ENCODE measurements at regions not wholly inside any gene's neighbourhood (a gene's known extent, or its start where the extent isn't known, plus 50 kb on each side); places are given as distances from the start of the nearest gene placed in this dataset.

- TF ChIP-seq, protein P1, sequence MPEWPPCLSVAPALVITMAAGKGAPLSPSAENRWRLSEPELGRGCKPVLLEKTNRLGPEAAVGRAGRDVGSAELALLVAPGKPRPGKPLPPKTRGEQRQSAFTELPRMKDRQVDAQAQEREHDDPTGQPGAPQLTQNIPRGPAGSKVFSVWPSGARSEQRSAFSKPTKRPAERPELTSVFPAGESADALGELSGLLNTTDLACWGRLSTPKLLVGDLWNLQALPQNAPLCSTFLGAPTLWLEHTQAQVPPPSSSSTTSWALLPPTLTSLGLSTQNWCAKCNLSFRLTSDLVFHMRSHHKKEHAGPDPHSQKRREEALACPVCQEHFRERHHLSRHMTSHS (tag by site-specific recombination; IDR thresholded peaks at IDR 0.05) = no peak
Measured at GRCh38 chr4:104976262-104976661, 170.4 kb upstream of the TET2 start (continued).

- Histone ChIP-seq H3K9me3 (ENCODE audit: control insufficient read depth, insufficient read depth, low read depth, low read length) (no peaks in the 10 kb centered on the region), H3K27ac (ENCODE audit: extremely low read depth, low read depth, low read length) (no peak overlapping the region), H3K4me3 (ENCODE audit: low read depth, low read length) (no peak overlapping the region), H3K4me1 (ENCODE audit: control insufficient read depth, insufficient read depth, low read length) (no peaks in the 10 kb centered on the region), H3K36me3 (ENCODE audit: control insufficient read depth in 2 of 2, insufficient read depth in 1 of 2, low read length in 2 of 2) (no peaks in the 10 kb centered on the region)
- CTCF ChIA-PET = no interaction called here
- POLR2A ChIA-PET = no interaction called here
- TF ChIP-seq SALL2 (tag by site-specific recombination; IDR thresholded peaks at IDR 0.05; ENCODE audit: borderline replicate concordance) (no peak), ZNF140 (tag by site-specific recombination; IDR thresholded peaks at IDR 0.05) (no peak), ZNF19 (tag by site-specific recombination; IDR thresholded peaks at IDR 0.05; ENCODE audit: low read depth) (no peak), PRDM4 (tag by site-specific recombination; IDR thresholded peaks at IDR 0.05) (no peak), SP2 (tag by site-specific recombination; IDR thresholded peaks at IDR 0.05) (no peak), ZNF561 (tag by site-specific recombination; IDR thresholded peaks at IDR 0.05; ENCODE audit: borderline replicate concordance) (no peak), ZBTB48 (tag by site-specific recombination; IDR thresholded peaks at IDR 0.05) (no peak), ZNF560 (tag by site-specific recombination; IDR thresholded peaks at IDR 0.05; ENCODE audit: borderline replicate concordance) (no peak), ZNF433 (tag by site-specific recombination; IDR thresholded peaks at IDR 0.05; ENCODE audit: low read depth) (no peak), ZNF544 (tag by site-specific recombination; IDR thresholded peaks at IDR 0.05) (no peak), ZNF514 (tag by site-specific recombination; IDR thresholded peaks at IDR 0.05) (no peak), ZNF623 (tag by site-specific recombination; IDR thresholded peaks at IDR 0.05) (no peak), ZSCAN16 (tag by site-specific recombination; IDR thresholded peaks at IDR 0.05) (no peak), ZBTB6 (tag by site-specific recombination; IDR thresholded peaks at IDR 0.05) (no peak), ZNF112 (tag by site-specific recombination; IDR thresholded peaks at IDR 0.05) (no peak)
- TF ChIP-seq, protein P2, sequence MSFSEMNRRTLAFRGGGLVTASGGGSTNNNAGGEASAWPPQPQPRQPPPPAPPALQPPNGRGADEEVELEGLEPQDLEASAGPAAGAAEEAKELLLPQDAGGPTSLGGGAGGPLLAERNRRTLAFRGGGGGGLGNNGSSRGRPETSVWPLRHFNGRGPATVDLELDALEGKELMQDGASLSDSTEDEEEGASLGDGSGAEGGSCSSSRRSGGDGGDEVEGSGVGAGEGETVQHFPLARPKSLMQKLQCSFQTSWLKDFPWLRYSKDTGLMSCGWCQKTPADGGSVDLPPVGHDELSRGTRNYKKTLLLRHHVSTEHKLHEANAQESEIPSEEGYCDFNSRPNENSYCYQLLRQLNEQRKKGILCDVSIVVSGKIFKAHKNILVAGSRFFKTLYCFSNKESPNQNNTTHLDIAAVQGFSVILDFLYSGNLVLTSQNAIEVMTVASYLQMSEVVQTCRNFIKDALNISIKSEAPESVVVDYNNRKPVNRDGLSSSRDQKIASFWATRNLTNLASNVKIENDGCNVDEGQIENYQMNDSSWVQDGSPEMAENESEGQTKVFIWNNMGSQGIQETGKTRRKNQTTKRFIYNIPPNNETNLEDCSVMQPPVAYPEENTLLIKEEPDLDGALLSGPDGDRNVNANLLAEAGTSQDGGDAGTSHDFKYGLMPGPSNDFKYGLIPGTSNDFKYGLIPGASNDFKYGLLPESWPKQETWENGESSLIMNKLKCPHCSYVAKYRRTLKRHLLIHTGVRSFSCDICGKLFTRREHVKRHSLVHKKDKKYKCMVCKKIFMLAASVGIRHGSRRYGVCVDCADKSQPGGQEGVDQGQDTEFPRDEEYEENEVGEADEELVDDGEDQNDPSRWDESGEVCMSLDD (tag by site-specific recombination; IDR thresholded peaks at IDR 0.05) = no peak
Measured at GRCh38 chr4:104979083-104979760, 167.5 kb upstream of the TET2 start.

All from HEK293 (cell line).